ENCODE measurements at regions not wholly inside any gene's neighbourhood (a gene's known extent, or its start where the extent isn't known, plus 50 kb on each side); places are given as distances from the start of the nearest gene placed in this dataset.

DNA sequence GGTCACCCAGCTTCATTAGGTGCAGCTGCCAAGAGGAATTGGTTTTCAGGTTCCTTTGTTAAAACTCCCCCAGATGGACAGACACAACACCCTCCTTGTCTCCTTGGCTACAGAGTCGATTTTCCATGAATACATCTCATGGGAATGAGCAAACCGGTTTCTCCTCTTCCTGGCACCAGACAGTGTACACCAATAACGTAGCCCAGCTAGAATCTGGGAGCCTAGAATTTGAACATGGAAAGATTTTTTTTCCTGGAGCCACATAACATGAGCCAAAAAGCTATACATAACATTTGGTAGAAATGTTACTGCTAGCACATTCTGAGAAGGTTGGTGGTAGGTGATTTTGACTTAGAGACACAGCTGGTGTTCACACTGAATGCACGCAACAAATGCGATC, 62.9 kb upstream of the SLC34A2 start:
- DNase-seq (ENCODE audit: low read depth, low spot score): no peak
- TF ChIP-seq, protein P1, sequence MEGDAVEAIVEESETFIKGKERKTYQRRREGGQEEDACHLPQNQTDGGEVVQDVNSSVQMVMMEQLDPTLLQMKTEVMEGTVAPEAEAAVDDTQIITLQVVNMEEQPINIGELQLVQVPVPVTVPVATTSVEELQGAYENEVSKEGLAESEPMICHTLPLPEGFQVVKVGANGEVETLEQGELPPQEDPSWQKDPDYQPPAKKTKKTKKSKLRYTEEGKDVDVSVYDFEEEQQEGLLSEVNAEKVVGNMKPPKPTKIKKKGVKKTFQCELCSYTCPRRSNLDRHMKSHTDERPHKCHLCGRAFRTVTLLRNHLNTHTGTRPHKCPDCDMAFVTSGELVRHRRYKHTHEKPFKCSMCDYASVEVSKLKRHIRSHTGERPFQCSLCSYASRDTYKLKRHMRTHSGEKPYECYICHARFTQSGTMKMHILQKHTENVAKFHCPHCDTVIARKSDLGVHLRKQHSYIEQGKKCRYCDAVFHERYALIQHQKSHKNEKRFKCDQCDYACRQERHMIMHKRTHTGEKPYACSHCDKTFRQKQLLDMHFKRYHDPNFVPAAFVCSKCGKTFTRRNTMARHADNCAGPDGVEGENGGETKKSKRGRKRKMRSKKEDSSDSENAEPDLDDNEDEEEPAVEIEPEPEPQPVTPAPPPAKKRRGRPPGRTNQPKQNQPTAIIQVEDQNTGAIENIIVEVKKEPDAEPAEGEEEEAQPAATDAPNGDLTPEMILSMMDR (IDR thresholded peaks at IDR 0.05; ENCODE audit: low read depth, low read length): no peak
- H3K27ac ChIP-seq (ENCODE audit: low read depth, low read length): no peak overlapping the region
- no peaks in the 10 kb centered on the region for H3K27me3 ChIP-seq (ENCODE audit: control insufficient read depth, insufficient read depth, low read length)
- no peak overlapping the region for H3K4me3 ChIP-seq (ENCODE audit: low read depth, low read length)
- POLR2A ChIA-PET: no interaction called here
- H3K9me3 ChIP-seq (ENCODE audit: control insufficient read depth, insufficient read depth, low read length): peaks cover 6% of the 10 kb centered on the region
- CTCF ChIA-PET: no interaction called here
